ENCODE measurements at regions not wholly inside any gene's neighbourhood (a gene's known extent, or its start where the extent isn't known, plus 50 kb on each side); places are given as distances from the start of the nearest gene placed in this dataset.
A peak's percentile ranks its signal among the peaks of the same experiment; 100 is the strongest.

DNA sequence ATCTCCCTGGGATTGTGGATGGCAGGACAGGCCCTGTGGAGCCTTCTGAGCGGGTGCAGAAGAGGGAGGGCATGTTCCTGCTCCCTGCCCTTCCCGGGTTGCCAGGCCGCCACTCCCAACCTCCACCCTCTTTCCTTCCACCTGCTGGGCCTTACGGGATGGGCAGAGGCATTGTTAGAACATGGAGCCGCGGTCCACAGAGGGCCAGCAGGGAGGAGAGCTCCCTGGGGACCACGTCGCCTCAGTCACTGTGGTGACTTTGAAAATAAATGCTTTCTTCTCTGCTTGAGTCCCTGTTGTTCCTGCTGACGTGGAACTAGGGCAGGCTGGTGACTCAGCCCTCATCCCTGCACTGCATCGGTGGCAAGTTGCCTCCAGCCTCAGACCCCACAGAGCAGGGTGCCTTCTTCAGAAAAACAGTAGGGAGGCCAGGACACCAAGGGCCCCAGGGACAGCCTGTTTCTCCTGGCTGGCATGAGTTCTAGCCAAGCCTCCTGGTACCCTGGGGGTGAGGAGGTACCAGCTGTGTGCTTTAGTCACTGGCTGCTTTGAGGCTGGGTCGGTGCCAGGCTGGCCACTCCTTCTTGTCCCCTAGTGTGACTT lies 224.9 kb downstream of the SEC14L1 start (continued):
- no peak for TF ChIP-seq ZBTB26 (tag by site-specific recombination; optimal IDR thresholded peaks at IDR 0.05)
- no peak; the same call in 1 of the 2 replicates for TF ChIP-seq PRDM1 (tag by site-specific recombination; IDR thresholded peaks at IDR 0.05)
- TF ChIP-seq ZNF354C (tag by site-specific recombination; IDR thresholded peaks at IDR 0.05; ENCODE audit: borderline replicate concordance, low read depth), result no peak
- TF ChIP-seq, protein P1, sequence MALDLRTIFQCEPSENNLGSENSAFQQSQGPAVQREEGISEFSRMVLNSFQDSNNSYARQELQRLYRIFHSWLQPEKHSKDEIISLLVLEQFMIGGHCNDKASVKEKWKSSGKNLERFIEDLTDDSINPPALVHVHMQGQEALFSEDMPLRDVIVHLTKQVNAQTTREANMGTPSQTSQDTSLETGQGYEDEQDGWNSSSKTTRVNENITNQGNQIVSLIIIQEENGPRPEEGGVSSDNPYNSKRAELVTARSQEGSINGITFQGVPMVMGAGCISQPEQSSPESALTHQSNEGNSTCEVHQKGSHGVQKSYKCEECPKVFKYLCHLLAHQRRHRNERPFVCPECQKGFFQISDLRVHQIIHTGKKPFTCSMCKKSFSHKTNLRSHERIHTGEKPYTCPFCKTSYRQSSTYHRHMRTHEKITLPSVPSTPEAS (tag by site-specific recombination; IDR thresholded peaks at IDR 0.05), result no peak
- no peak for TF ChIP-seq ZNF830 (tag by site-specific recombination; IDR thresholded peaks at IDR 0.05; ENCODE audit: low read depth)
- no peak for TF ChIP-seq PRDM2 (tag by site-specific recombination; IDR thresholded peaks at IDR 0.05; ENCODE audit: borderline replicate concordance)
- no peak for TF ChIP-seq SALL2 (tag by site-specific recombination; IDR thresholded peaks at IDR 0.05; ENCODE audit: borderline replicate concordance)
- TF ChIP-seq ZNF112 (tag by site-specific recombination; IDR thresholded peaks at IDR 0.05), result no peak
- TF ChIP-seq ZNF114 (tag by site-specific recombination; IDR thresholded peaks at IDR 0.05), result no peak
- TF ChIP-seq EGR2 (tag by site-specific recombination; IDR thresholded peaks at IDR 0.05; ENCODE audit: low read depth), result no peak
- no peak for TF ChIP-seq ZNF658 (tag by site-specific recombination; IDR thresholded peaks at IDR 0.05)
- no peak for TF ChIP-seq FEZF1 (tag by site-specific recombination; IDR thresholded peaks at IDR 0.05)
- no peak for TF ChIP-seq ZNF76 (tag by site-specific recombination; IDR thresholded peaks at IDR 0.05; ENCODE audit: borderline replicate concordance, low read depth)
- TF ChIP-seq SP7 (tag by site-specific recombination; IDR thresholded peaks at IDR 0.05), result peak; percentile 74
- TF ChIP-seq MZF1 (tag by site-specific recombination; IDR thresholded peaks at IDR 0.05; ENCODE audit: borderline replicate concordance), result no peak
- TF ChIP-seq ZNF169 (tag by site-specific recombination; IDR thresholded peaks at IDR 0.05), result no peak
- TF ChIP-seq ZNF341 (tag by site-specific recombination; IDR thresholded peaks at IDR 0.05; ENCODE audit: low read depth), result no peak
- TF ChIP-seq ZNF19 (tag by site-specific recombination; IDR thresholded peaks at IDR 0.05; ENCODE audit: low read depth), result no peak
- TF ChIP-seq ZBTB49 (tag by site-specific recombination; IDR thresholded peaks at IDR 0.05; ENCODE audit: low read depth), result no peak
- no peak for TF ChIP-seq ZNF777 (tag by site-specific recombination; IDR thresholded peaks at IDR 0.05; ENCODE audit: borderline replicate concordance)
- peak; percentile 93 for TF ChIP-seq GLIS1 (tag by site-specific recombination; IDR thresholded peaks at IDR 0.05)
- no peak for TF ChIP-seq ZNF521 (tag by site-specific recombination; IDR thresholded peaks at IDR 0.05)
- TF ChIP-seq ZNF561 (tag by site-specific recombination; IDR thresholded peaks at IDR 0.05; ENCODE audit: borderline replicate concordance), result no peak
- TF ChIP-seq ZNF623 (tag by site-specific recombination; IDR thresholded peaks at IDR 0.05), result no peak
- TF ChIP-seq, protein P2, sequence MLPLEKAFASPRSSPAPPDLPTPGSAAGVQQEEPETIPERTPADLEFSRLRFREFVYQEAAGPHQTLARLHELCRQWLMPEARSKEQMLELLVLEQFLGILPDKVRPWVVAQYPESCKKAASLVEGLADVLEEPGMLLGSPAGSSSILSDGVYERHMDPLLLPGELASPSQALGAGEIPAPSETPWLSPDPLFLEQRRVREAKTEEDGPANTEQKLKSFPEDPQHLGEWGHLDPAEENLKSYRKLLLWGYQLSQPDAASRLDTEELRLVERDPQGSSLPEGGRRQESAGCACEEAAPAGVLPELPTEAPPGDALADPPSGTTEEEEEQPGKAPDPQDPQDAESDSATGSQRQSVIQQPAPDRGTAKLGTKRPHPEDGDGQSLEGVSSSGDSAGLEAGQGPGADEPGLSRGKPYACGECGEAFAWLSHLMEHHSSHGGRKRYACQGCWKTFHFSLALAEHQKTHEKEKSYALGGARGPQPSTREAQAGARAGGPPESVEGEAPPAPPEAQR (tag by site-specific recombination; IDR thresholded peaks at IDR 0.05), result no peak
- no peak for TF ChIP-seq YY2 (tag by site-specific recombination; IDR thresholded peaks at IDR 0.05)
- no peak for TF ChIP-seq HOXD13 (CRISPR knock-in tag; IDR thresholded peaks at IDR 0.05; ENCODE audit: borderline replicate concordance)
- peak; percentile 19; the same call in 1 of the 2 replicates for TF ChIP-seq OSR2 (tag by site-specific recombination; IDR thresholded peaks at IDR 0.05)
- TF ChIP-seq ZXDB (tag by site-specific recombination; IDR thresholded peaks at IDR 0.05), result no peak
